Immature natural killer cell (primary cell): ENCODE measurements at regions not wholly inside any gene's neighbourhood (a gene's known extent, or its start where the extent isn't known, plus 50 kb on each side); places are given as distances from the start of the nearest gene placed in this dataset.

Experiments used
- DNase-seq, 3 donors: peaks; one replicate each; pipeline ENCODE4 v3.0.0; 2022; ENCODE audit warnings: mixed read lengths in 1 of 3
- H3K27ac Mint-ChIP-seq, 6 donors: one replicate each; pipeline ENCODE4 v1.8.0; 2020; ENCODE audit warnings: mixed read lengths in 6 of 6, mild to moderate bottlenecking in 5 of 6, inconsistent platforms in 4 of 6, moderate library complexity in 3 of 6
- H3K27me3 Mint-ChIP-seq, 3 donors: one replicate each; pipeline ENCODE4 v1.8.0; 2020 to 2021; ENCODE audit warnings: low read depth in 3 of 3, mild to moderate bottlenecking in 3 of 3, mixed read lengths in 3 of 3, moderate library complexity in 3 of 3, inconsistent platforms in 1 of 3
- H3K36me3 Mint-ChIP-seq, 3 donors: one replicate each; pipeline ENCODE4 v1.8.0; 2020; ENCODE audit warnings: mixed read lengths in 3 of 3, inconsistent platforms in 2 of 3, mild to moderate bottlenecking in 2 of 3
- H3K4me1 Mint-ChIP-seq, 2 donors: one replicate each; pipeline ENCODE4 v1.8.0; 2020; ENCODE audit warnings: inconsistent platforms in 2 of 2, mild to moderate bottlenecking in 2 of 2, mixed read lengths in 2 of 2, moderate library complexity in 1 of 2
- H3K4me3 Mint-ChIP-seq, 5 donors: one replicate each; pipeline ENCODE4 v1.8.0; 2020; ENCODE audit warnings: mild to moderate bottlenecking in 5 of 5, mixed read lengths in 5 of 5, inconsistent platforms in 3 of 5, moderate library complexity in 3 of 5
- H3K9me3 Mint-ChIP-seq, 6 donors: one replicate each; pipeline ENCODE4 v1.8.0; 2020; ENCODE audit warnings: mild to moderate bottlenecking in 6 of 6, mixed read lengths in 6 of 6, inconsistent platforms in 4 of 6, moderate library complexity in 3 of 6

DNA sequence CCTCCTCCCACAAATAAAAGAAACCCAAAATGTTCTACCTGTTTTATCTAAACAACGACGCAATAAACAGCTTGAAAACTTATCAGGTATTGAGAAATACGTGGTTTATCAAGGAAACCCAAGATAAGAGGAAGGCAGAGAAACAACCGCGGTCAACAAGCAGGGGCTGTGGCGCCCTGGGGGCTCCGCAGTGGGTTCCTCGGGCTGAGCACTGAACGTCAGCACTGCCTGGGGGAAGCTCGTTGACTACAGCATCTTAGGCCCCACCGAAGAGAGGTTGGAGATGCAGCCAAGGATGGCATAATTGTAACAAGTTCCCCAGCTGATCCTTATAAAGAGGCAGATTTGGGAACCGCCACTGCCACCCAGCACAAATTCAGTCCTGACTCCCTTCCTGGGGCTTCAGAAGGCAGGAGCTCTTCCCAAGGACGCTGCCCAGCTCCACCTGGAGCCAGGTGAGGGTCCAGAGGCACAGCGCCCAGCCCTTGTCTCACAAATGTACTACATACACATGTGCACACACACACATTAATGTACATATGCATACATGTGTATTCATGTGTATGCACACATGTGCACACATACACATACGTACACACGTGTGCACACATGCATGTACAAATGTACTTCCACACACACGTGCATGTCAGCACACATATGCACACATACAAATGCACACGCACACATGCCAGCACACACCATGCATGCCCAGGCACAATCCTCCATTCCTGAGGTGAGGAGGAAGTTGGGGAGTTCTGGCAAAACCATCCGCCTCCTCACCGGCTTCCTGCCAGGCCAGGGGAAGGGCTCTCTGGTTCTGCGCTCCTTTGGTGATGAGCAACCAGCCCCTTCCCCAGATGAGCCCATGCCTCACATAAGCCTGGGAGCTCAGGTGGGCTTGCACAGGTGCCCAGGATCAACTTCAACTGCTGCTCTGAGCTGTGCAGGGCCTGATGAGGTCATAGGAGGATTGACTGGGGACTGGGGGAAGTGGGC is 251.1 kb downstream of the NPHP4 start:
- H3K27ac Mint-ChIP-seq, result no peak overlapping the region
- H3K4me3 Mint-ChIP-seq, result no peak overlapping the region
- peaks cover 0 to 2% of the 10 kb centered on the region in 2 donors for H3K4me1 Mint-ChIP-seq
- no peak for DNase-seq
- H3K36me3 Mint-ChIP-seq, result no peaks in the 10 kb centered on the region
- H3K9me3 Mint-ChIP-seq, result peaks cover 0 to 1% (median 0%) of the 10 kb centered on the region in 6 donors
- H3K27me3 Mint-ChIP-seq, result peaks cover 2 to 8% (median 4%) of the 10 kb centered on the region in 3 donors

DNA sequence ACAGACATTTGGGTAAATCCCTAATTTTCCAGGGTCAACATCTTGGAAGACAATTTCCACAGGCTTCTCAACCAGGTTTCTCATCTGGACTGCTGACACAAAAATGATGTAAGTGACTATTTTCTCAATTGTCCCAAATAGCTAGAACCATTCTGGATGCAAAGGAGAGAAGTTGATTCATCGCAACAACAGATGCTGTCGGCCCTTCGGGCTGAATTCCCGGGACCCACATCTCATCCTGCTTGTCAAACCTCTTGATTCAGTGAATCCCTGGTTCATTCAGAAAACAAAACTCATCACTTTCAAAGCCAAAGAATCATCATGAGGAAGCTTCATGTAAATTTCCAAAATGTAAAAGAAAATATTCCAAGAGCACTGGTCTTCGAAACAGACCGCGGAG is 251.8 kb downstream of the NPHP4 start:
- Mint-ChIP-seq H3K27me3 (peaks cover under 1 to 12% (median 6%) of the 10 kb centered on the region in 3 donors), H3K9me3 (peaks cover 0 to 1% (median 0%) of the 10 kb centered on the region in 6 donors), H3K4me1 (peaks cover 0 to 2% of the 10 kb centered on the region in 2 donors), H3K4me3 (no peak overlapping the region), H3K27ac (no peak overlapping the region), H3K36me3 (no peaks in the 10 kb centered on the region)
- no peak for DNase-seq

DNA sequence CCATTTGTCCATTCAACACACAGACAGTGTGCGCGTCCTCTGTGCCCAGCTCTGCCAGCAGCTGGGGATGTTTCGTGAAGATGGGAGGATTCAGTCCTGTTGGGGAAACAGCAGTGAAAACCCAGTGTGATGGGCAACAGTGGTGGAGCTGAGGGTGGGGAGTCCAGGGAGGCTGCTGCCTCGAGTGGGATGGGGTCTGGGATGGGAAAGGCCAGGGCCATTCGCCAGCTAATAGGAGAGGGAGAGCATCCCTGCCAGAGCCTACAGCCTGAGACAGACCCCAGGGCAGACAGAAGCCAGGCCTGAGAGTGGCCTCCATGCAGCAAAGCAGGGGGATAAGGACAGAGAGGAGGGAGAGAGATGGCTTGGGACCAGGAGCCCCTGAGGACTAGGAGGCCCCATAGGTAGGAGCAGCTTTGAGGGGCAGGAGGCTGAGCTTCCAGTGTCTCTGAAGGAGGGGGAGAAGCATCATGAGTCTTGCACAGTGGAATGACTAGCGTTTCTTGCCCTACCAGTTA is 252.6 kb downstream of the NPHP4 start:
- Mint-ChIP-seq H3K4me3 (peak overlapping the region in 1 of 5 donors; percentile 16), H3K27me3 (peaks cover 0 to 12% (median 6%) of the 10 kb centered on the region in 3 donors), H3K27ac (no peak overlapping the region), H3K9me3 (peaks cover 0 to 1% (median 0%) of the 10 kb centered on the region in 6 donors), H3K36me3 (no peaks in the 10 kb centered on the region), H3K4me1 (peaks cover 0 to 2% of the 10 kb centered on the region in 2 donors)
- no peak for DNase-seq

DNA sequence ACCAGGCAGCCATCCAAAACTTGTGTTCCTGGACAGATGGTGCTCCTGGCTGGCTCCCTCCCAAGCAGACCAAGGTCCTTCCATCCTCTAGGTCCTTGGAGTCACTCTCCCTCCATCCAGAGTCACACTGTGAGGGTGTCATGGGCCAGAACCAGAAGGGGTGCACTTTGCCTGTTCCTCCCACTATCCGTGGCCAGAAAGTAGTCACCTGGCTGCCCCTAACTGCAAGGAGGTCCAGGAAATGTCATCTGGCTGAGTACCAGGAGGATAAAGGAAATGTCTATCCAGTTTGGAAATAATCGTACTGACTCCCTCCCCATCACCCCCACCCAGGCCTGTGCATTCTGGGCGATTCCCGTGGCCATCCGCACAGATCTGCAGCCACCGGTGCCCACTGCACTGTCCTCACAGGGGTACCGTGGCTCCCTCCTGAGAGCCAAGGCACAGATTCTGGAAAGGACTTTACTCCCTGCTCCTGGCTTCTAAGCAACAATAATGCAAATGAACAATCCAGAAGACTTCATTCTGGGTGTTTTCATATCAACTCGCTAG is 253.2 kb downstream of the NPHP4 start:
- Mint-ChIP-seq H3K36me3 (no peaks in the 10 kb centered on the region), H3K9me3 (peaks cover 0 to 1% (median 0%) of the 10 kb centered on the region in 6 donors), H3K4me1 (peaks cover 0 to 2% of the 10 kb centered on the region in 2 donors), H3K27ac (no peak overlapping the region), H3K27me3 (peaks cover 2 to 12% (median 6%) of the 10 kb centered on the region in 3 donors), H3K4me3 (no peak overlapping the region)
- DNase-seq, result no peak

DNA sequence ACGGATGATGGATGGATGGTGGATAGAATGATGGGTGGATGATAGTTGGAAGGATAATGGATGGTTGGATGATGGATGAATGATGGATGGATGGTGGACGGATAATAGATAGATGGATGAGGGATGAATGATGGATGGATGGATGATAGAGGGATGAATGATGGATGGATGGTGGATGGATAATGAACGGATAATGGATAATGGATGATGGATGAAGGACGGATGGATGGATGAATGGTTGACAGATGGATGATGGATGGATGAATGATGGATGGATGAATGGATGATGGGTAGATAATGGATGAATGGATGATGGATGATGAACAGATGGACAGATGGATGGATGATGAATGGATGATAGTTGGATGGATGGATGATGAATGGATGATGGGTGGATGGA is 255.1 kb downstream of the NPHP4 start:
- peaks cover 0 to 2% of the 10 kb centered on the region in 2 donors for H3K4me1 Mint-ChIP-seq
- no peak for DNase-seq
- peaks cover 3 to 12% (median 6%) of the 10 kb centered on the region in 3 donors for H3K27me3 Mint-ChIP-seq
- H3K9me3 Mint-ChIP-seq, result peaks cover 0 to 2% (median 0%) of the 10 kb centered on the region in 6 donors
- H3K36me3 Mint-ChIP-seq, result no peaks in the 10 kb centered on the region
- H3K27ac Mint-ChIP-seq, result no peak overlapping the region
- no peak overlapping the region for H3K4me3 Mint-ChIP-seq

DNA sequence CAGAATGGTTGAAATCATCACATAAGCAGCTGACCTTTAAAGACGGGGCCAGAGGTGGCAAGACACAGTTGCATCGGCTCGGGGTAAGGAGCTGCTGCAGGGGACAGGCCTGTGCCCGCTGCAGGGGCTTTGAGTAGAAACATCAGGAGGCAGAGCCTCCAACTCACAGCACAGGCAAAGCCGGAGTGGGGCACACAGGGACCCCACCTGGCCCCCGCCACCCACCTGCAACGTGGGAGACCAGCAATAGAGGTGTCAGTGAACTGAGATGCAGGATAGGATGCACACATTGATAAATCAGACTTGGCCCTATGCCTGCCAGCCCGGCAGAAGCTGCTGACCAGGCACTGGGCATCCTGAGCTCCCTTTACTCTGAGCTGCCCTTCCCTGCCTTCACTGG is 257.2 kb downstream of the NPHP4 start:
- Mint-ChIP-seq H3K4me3 (no peak overlapping the region), H3K27ac (no peak overlapping the region), H3K36me3 (no peaks in the 10 kb centered on the region), H3K27me3 (peaks cover 3 to 9% (median 6%) of the 10 kb centered on the region in 3 donors), H3K9me3 (peaks cover 0 to 2% (median 0%) of the 10 kb centered on the region in 6 donors), H3K4me1 (peaks cover 0 to 1% of the 10 kb centered on the region in 2 donors)
- no peak for DNase-seq

DNA sequence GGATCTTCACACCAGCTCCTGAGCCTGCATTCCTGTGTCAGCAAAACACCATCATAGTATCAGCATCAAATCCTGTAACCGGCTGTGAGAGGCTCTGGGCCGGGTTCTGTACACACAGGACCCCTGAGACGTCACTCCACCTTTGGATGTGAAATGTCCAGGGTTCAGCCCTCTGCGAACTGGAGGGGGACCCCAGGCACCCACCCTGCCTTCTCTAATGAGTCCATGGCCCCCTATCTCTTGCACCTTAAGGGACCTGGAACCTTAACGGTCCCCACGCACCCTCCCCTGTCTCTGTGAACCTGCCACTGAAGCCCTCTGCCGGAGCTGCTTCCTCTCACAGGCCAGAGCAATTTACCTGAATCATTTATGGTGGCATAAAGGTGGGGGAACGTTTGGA is 257.8 kb downstream of the NPHP4 start:
- H3K27ac Mint-ChIP-seq, result no peak overlapping the region
- H3K4me3 Mint-ChIP-seq, result no peak overlapping the region
- H3K4me1 Mint-ChIP-seq, result no peaks in the 10 kb centered on the region
- H3K9me3 Mint-ChIP-seq, result peaks cover 0 to 2% (median 0%) of the 10 kb centered on the region in 6 donors
- no peaks in the 10 kb centered on the region for H3K36me3 Mint-ChIP-seq
- peaks cover 3 to 9% (median 5%) of the 10 kb centered on the region in 3 donors for H3K27me3 Mint-ChIP-seq
- no peak for DNase-seq

DNA sequence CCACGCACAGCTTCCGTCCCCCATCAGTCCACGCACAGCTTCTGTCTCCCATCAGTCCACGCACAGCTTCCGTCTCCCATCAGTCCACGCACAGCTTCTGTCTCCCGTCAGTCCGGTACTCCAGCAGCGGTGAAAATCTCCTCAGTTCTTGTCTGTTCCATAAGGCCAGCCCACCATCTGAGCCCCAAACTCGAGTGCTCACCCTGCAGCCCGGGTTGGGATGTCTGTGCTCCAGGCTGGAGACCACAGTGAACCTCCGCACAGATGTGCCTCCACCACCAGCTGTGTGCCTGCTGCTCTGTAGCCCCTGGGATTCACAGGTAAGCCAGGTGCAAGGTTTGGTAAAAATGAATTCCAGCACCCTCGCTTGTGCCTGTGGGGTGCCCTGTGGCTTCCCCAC is 258.6 kb downstream of the NPHP4 start:
- Mint-ChIP-seq H3K27me3 (peaks cover 3 to 9% (median 4%) of the 10 kb centered on the region in 3 donors), H3K27ac (no peak overlapping the region), H3K36me3 (no peaks in the 10 kb centered on the region), H3K4me1 (no peaks in the 10 kb centered on the region), H3K4me3 (no peak overlapping the region), H3K9me3 (peaks cover 0 to 2% (median 0%) of the 10 kb centered on the region in 6 donors)
- no peak for DNase-seq

DNA sequence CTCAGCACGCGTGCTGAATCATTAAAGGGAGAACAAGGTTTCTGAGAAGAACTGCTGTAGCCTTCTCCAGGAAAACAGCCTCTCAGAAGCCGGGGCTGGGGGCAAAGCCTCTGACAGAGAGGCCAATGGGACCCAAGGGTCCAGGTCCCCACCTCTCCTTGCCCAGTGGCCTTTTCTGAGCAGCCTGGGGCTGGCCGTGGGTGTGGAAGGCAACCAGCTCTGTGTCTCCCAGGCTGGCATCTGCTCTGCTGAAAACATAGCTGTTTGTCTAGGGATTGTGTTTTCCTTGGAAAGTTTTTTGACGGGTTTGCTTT is 261.2 kb downstream of the NPHP4 start:
- H3K4me1 Mint-ChIP-seq, result no peaks in the 10 kb centered on the region
- H3K27me3 Mint-ChIP-seq, result peaks cover 2 to 6% (median 3%) of the 10 kb centered on the region in 3 donors
- no peak overlapping the region for H3K4me3 Mint-ChIP-seq
- no peaks in the 10 kb centered on the region for H3K36me3 Mint-ChIP-seq
- DNase-seq, result no peak
- H3K27ac Mint-ChIP-seq, result no peak overlapping the region
- H3K9me3 Mint-ChIP-seq, result peaks cover 0 to 2% (median 0%) of the 10 kb centered on the region in 6 donors

DNA sequence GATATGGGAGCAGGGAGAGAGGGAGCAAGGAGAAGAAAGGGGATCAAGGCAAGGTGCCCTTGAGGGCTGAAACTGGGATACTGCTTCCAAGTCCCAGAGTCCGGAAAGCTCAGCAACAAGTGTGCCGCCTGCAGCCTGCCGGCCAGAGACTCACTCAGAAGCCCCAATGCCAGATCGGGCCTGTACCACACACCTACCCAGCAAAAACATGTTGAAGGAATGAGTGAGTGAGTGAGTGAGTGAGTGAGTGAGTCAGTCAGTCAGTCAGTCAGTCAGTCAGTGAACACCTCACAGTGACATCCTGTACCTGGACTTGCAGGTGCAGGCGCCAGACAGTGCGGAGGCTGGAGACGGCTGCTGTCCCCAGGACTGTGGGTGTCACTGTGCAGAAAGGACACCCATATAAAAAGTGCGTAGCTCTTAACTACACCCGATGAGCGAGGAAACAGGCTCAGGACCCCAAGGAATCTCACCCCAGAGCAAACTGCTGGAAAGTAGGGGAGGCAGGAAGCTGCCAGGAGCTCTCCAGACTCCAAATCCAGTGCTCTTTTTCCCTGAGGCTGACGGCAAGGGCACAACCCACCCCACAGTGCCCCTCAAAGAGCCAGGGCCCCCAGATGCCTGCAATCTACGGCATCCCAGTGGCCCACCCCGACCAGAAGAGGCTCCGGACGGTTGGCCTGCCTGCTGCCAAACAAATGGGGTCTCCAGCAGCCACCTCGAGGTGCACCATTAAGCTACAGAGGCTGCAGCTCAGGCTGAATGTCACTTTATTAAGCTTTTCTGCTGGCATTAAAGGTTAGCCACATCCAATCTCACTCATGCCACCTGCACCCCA is 261.7 kb downstream of the NPHP4 start:
- Mint-ChIP-seq H3K27me3 (peaks cover 0 to 3% (median 2%) of the 10 kb centered on the region in 3 donors), H3K27ac (no peak overlapping the region), H3K36me3 (no peaks in the 10 kb centered on the region), H3K4me1 (no peaks in the 10 kb centered on the region), H3K4me3 (no peak overlapping the region), H3K9me3 (peaks cover 0 to 2% (median 0%) of the 10 kb centered on the region in 6 donors)
- DNase-seq, result no peak

DNA sequence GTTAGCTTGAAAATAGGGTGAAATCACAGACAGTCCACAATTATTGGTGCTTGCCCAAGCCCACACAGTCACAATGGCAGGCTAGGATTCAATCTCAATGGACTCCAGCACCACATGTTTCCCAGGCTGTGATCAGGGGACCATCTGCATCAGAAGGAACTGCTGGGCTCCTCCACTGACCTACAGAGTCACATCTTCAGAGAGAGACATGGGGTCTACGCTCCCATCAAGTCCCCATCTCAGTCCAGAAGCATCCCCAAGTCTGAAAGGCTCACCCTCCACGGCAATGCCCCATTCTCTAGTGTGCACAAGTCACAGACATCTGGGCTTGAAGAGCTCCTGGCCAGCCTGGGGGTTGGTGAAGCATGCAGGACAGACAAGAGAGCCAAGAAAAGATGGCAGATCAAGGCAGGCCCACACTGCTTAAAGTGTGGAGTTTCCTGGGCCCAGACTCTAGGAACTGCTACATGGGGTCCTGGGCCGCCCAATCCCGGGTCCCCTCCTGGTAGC is 262.5 kb downstream of the NPHP4 start:
- no peak for DNase-seq
- H3K36me3 Mint-ChIP-seq, result no peaks in the 10 kb centered on the region
- peaks cover 0 to 2% (median 0%) of the 10 kb centered on the region in 6 donors for H3K9me3 Mint-ChIP-seq
- no peaks in the 10 kb centered on the region for H3K4me1 Mint-ChIP-seq
- no peak overlapping the region for H3K4me3 Mint-ChIP-seq
- no peak overlapping the region for H3K27ac Mint-ChIP-seq
- H3K27me3 Mint-ChIP-seq, result peaks cover 0 to 5% (median 3%) of the 10 kb centered on the region in 3 donors

DNA sequence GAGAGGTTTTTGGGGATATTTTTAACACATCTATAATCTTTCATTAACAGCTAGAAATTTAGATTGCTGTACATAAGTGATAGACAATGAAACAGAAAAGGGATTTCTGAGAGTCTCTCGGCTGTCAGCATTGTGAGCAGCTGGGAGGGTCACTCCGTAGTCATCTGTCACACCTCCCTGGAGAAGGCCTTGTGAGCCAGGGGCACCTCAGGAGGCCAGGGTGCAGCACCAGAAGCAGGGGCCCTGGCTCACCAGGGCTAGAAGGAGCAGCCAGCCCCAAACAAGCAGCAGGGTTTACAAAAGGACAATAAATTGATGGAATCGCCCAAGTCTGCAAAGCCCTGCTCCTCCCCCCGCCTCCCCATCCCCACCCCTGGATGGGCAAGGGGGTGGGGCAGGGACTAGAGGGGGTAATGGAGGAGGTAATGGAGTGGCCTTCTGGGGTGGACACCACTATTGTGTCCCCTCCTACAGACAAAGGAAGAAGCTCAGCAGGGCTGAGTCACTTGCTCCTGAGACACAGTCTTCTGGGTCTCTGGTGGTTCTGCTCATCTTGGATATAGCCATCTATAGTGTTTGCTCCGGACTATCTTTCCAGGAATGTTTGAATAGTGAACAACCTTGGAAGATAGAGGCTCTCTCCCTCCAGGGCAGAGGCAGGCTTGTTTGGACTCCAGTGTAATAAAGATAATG is 263.4 kb downstream of the NPHP4 start:
- Mint-ChIP-seq H3K4me1 (no peaks in the 10 kb centered on the region), H3K4me3 (no peak overlapping the region), H3K27me3 (peaks cover 0 to 5% (median 0%) of the 10 kb centered on the region in 3 donors), H3K27ac (peak overlapping the region in 1 of 6 donors; percentile 22), H3K9me3 (no peaks in the 10 kb centered on the region), H3K36me3 (no peaks in the 10 kb centered on the region)
- no peak for DNase-seq
